GM23338 (cell line): ENCODE measurements at regions not wholly inside any gene's neighbourhood (a gene's known extent, or its start where the extent isn't known, plus 50 kb on each side); places are given as distances from the start of the nearest gene placed in this dataset.

Experiments
- CREB1 ChIP-seq: fragments of 250-450 bp; sonication (Bioruptor Pico); IDR thresholded peaks from 2 replicates; pipeline ENCODE4 v1.5.0; 2020; ENCODE audit warnings: low read depth, mild to moderate bottlenecking, moderate library complexity
- EZH2 ChIP-seq: fragments of 200-600 bp; sonication (generic); IDR thresholded peaks from one replicate; pipeline ENCODE4 v1.8.0; 2017; ENCODE audit warnings: antibody characterized with exemption, mild to moderate bottlenecking, low read depth; ENCODE audit not compliant: unreplicated experiment
- EZH2phosphoT487 ChIP-seq: fragments of 200-600 bp; sonication (generic); IDR thresholded peaks from one replicate; pipeline ENCODE4 v1.8.1; 2018; ENCODE audit warnings: antibody characterized with exemption; ENCODE audit not compliant: unreplicated experiment
- JUNB ChIP-seq: IDR thresholded peaks from one replicate; pipeline ENCODE4 v1.6.1; 2016; ENCODE audit warnings: antibody characterized with exemption; ENCODE audit not compliant: unreplicated experiment
- POLR2AphosphoS5 ChIP-seq: IDR thresholded peaks from 2 replicates; pipeline ENCODE4 v1.6.1; 2016; ENCODE audit warnings: antibody characterized with exemption, low read depth
- ZNF114 ChIP-seq: fragments of 250-450 bp; sonication (Bioruptor Pico); IDR thresholded peaks from 2 replicates; pipeline ENCODE4 v1.5.0; 2020; ENCODE audit warnings: mild to moderate bottlenecking, moderate library complexity
- TF ChIP-seq, protein P1 (sequence below), 2 experiments: fragments of 200-600 bp in 1 of 2; sonication (generic) in 1 of 2; conservative IDR thresholded peaks; 2 replicates each; pipeline versions ENCODE4 v1.5.1 to v1.6.1; 2016 to 2017; ENCODE audit warnings: antibody characterized with exemption in 2 of 2, low read depth in 2 of 2, mild to moderate bottlenecking in 2 of 2, moderate library complexity in 1 of 2
- TF ChIP-seq, protein P2 (sequence below): IDR thresholded peaks from one replicate; pipeline ENCODE4 v1.6.1; 2018; ENCODE audit warnings: antibody characterized with exemption; ENCODE audit not compliant: unreplicated experiment
- TF ChIP-seq, protein P3 (sequence below): fragments of 250-450 bp; sonication (Bioruptor Pico); IDR thresholded peaks from 2 replicates; pipeline ENCODE4 v1.5.0; 2020; ENCODE audit warnings: mild to moderate bottlenecking, moderate library complexity
- TF ChIP-seq, protein P4 (sequence below): IDR thresholded peaks from 2 replicates; pipeline ENCODE4 v1.6.1; 2016; ENCODE audit warnings: antibody characterized with exemption

DNA sequence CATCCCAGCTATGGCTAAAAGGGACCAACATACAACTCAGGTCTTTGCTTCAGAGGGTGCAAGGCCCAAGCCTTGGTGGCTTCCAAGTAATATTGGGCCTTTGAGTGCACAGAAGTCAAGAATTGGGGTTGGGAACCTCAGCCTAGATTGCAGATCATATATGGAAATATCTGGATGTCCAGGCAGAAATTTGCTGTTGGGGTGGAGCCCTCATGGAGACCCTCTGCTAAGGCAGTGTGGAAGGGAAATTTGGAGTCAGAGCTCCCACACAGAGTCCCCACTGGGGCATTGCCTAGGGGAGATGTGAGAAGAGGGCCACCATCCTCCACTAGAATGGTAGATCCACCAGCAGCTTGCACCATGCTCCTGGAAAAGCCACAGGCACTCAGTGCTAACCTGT is 123.5 kb downstream of the PRL start:
- TF ChIP-seq, protein P1, sequence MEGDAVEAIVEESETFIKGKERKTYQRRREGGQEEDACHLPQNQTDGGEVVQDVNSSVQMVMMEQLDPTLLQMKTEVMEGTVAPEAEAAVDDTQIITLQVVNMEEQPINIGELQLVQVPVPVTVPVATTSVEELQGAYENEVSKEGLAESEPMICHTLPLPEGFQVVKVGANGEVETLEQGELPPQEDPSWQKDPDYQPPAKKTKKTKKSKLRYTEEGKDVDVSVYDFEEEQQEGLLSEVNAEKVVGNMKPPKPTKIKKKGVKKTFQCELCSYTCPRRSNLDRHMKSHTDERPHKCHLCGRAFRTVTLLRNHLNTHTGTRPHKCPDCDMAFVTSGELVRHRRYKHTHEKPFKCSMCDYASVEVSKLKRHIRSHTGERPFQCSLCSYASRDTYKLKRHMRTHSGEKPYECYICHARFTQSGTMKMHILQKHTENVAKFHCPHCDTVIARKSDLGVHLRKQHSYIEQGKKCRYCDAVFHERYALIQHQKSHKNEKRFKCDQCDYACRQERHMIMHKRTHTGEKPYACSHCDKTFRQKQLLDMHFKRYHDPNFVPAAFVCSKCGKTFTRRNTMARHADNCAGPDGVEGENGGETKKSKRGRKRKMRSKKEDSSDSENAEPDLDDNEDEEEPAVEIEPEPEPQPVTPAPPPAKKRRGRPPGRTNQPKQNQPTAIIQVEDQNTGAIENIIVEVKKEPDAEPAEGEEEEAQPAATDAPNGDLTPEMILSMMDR (conservative IDR thresholded peaks at IDR 0.05; ENCODE audit: low read depth in 2 of 2): no peak
- TF ChIP-seq POLR2AphosphoS5 (no peak), EZH2 (no peak), ZNF114 (no peak), EZH2phosphoT487 (no peak), JUNB (no peak), CREB1 (CRISPR knock-in tag) (no peak)
- TF ChIP-seq, protein P2, sequence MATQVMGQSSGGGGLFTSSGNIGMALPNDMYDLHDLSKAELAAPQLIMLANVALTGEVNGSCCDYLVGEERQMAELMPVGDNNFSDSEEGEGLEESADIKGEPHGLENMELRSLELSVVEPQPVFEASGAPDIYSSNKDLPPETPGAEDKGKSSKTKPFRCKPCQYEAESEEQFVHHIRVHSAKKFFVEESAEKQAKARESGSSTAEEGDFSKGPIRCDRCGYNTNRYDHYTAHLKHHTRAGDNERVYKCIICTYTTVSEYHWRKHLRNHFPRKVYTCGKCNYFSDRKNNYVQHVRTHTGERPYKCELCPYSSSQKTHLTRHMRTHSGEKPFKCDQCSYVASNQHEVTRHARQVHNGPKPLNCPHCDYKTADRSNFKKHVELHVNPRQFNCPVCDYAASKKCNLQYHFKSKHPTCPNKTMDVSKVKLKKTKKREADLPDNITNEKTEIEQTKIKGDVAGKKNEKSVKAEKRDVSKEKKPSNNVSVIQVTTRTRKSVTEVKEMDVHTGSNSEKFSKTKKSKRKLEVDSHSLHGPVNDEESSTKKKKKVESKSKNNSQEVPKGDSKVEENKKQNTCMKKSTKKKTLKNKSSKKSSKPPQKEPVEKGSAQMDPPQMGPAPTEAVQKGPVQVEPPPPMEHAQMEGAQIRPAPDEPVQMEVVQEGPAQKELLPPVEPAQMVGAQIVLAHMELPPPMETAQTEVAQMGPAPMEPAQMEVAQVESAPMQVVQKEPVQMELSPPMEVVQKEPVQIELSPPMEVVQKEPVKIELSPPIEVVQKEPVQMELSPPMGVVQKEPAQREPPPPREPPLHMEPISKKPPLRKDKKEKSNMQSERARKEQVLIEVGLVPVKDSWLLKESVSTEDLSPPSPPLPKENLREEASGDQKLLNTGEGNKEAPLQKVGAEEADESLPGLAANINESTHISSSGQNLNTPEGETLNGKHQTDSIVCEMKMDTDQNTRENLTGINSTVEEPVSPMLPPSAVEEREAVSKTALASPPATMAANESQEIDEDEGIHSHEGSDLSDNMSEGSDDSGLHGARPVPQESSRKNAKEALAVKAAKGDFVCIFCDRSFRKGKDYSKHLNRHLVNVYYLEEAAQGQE: no peak
- TF ChIP-seq, protein P3, sequence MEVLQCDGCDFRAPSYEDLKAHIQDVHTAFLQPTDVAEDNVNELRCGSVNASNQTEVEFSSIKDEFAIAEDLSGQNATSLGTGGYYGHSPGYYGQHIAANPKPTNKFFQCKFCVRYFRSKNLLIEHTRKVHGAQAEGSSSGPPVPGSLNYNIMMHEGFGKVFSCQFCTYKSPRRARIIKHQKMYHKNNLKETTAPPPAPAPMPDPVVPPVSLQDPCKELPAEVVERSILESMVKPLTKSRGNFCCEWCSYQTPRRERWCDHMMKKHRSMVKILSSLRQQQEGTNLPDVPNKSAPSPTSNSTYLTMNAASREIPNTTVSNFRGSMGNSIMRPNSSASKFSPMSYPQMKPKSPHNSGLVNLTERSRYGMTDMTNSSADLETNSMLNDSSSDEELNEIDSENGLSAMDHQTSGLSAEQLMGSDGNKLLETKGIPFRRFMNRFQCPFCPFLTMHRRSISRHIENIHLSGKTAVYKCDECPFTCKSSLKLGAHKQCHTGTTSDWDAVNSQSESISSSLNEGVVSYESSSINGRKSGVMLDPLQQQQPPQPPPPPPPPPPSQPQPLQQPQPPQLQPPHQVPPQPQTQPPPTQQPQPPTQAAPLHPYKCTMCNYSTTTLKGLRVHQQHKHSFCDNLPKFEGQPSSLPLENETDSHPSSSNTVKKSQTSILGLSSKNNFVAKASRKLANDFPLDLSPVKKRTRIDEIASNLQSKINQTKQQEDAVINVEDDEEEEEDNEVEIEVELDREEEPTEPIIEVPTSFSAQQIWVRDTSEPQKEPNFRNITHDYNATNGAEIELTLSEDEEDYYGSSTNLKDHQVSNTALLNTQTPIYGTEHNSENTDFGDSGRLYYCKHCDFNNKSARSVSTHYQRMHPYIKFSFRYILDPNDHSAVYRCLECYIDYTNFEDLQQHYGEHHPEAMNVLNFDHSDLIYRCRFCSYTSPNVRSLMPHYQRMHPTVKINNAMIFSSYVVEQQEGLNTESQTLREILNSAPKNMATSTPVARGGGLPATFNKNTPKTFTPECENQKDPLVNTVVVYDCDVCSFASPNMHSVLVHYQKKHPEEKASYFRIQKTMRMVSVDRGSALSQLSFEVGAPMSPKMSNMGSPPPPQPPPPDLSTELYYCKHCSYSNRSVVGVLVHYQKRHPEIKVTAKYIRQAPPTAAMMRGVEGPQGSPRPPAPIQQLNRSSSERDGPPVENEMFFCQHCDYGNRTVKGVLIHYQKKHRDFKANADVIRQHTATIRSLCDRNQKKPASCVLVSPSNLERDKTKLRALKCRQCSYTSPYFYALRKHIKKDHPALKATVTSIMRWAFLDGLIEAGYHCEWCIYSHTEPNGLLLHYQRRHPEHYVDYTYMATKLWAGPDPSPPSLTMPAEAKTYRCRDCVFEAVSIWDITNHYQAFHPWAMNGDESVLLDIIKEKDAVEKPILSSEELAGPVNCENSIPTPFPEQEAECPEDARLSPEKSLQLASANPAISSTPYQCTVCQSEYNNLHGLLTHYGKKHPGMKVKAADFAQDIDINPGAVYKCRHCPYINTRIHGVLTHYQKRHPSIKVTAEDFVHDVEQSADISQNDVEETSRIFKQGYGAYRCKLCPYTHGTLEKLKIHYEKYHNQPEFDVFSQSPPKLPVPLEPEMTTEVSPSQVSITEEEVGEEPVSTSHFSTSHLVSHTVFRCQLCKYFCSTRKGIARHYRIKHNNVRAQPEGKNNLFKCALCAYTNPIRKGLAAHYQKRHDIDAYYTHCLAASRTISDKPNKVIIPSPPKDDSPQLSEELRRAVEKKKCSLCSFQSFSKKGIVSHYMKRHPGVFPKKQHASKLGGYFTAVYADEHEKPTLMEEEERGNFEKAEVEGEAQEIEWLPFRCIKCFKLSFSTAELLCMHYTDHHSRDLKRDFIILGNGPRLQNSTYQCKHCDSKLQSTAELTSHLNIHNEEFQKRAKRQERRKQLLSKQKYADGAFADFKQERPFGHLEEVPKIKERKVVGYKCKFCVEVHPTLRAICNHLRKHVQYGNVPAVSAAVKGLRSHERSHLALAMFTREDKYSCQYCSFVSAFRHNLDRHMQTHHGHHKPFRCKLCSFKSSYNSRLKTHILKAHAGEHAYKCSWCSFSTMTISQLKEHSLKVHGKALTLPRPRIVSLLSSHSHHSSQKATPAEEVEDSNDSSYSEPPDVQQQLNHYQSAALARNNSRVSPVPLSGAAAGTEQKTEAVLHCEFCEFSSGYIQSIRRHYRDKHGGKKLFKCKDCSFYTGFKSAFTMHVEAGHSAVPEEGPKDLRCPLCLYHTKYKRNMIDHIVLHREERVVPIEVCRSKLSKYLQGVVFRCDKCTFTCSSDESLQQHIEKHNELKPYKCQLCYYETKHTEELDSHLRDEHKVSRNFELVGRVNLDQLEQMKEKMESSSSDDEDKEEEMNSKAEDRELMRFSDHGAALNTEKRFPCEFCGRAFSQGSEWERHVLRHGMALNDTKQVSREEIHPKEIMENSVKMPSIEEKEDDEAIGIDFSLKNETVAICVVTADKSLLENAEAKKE (CRISPR knock-in tag): no peak
- TF ChIP-seq, protein P4, sequence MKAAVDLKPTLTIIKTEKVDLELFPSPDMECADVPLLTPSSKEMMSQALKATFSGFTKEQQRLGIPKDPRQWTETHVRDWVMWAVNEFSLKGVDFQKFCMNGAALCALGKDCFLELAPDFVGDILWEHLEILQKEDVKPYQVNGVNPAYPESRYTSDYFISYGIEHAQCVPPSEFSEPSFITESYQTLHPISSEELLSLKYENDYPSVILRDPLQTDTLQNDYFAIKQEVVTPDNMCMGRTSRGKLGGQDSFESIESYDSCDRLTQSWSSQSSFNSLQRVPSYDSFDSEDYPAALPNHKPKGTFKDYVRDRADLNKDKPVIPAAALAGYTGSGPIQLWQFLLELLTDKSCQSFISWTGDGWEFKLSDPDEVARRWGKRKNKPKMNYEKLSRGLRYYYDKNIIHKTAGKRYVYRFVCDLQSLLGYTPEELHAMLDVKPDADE: no peak
